Left ventricle myocardium superior (tissue), 1 donor: ENCODE measurements at regions not wholly inside any gene's neighbourhood (a gene's known extent, or its start where the extent isn't known, plus 50 kb on each side); places are given as distances from the start of the nearest gene placed in this dataset.

Source experiments
- ATAC-seq: fragments of 200-7000 bp; cut with Tn5 transposase; one replicate; pipeline ENCODE4 v1.9.1; 2020; ENCODE audit warnings: mild to moderate bottlenecking, moderate library complexity
- DNase-seq: peaks from one replicate; pipeline ENCODE4 v3.0.0-alpha.2; 2020
- intact Hi-C: fragments of 100-400 bp; cut with micrococcal nuclease; formaldehyde crosslinking; loops from one replicate; pipeline ENCODE4 v1.11.0; 2022
- donor health status: DM: no; HTN: yes; CAD: no; lungs with severe emphysema.

GRCh38 chr16:66162821-66163220 lies 203.7 kb upstream of the CDH5 start:
- DNase-seq (no peak), ATAC-seq (no peak)
- intact Hi-C loops = no loop called here

- intact Hi-C loops = no loop called here
- ATAC-seq (no peak), DNase-seq (no peak)
Observed at GRCh38 chr16:66161942-66162341, 204.5 kb upstream of the CDH5 start.

GRCh38 chr16:66161269-66161668 lies 205.2 kb upstream of the CDH5 start:
- intact Hi-C loops = no loop called here
- ATAC-seq (no peak), DNase-seq (no peak)

GRCh38 chr16:66159987-66160386 lies 206.5 kb upstream of the CDH5 start:
- ATAC-seq = no peak
- intact Hi-C loops = no loop called here
- no peak for DNase-seq

- ATAC-seq (no peak), DNase-seq (no peak)
- intact Hi-C loops = no loop called here
Observed at GRCh38 chr16:66156538-66156937, 210.0 kb upstream of the CDH5 start.

GRCh38 chr16:66155933-66156332 lies 210.6 kb upstream of the CDH5 start:
- intact Hi-C loops = no loop called here
- ATAC-seq (no peak), DNase-seq (no peak)

GRCh38 chr16:66154801-66155200 lies 211.7 kb upstream of the CDH5 start:
- no peak for ATAC-seq
- intact Hi-C loops = no loop called here

GRCh38 chr16:66152823-66153393 lies 213.6 kb upstream of the CDH5 start:
- no peak for ATAC-seq
- DNase-seq = no peak
- intact Hi-C loops = no loop called here

More at GRCh38 chr16:66154801-66155200, 211.7 kb upstream of the CDH5 start:
- no peak for DNase-seq

- intact Hi-C loops = no loop called here
- DNase-seq = no peak
Observed at GRCh38 chr16:66152181-66152580, 214.3 kb upstream of the CDH5 start.

GRCh38 chr16:66150698-66151482 lies 215.6 kb upstream of the CDH5 start:
- ATAC-seq = peak; percentile 66
- no peak for DNase-seq
- intact Hi-C loops = no loop called here

More at GRCh38 chr16:66152181-66152580, 214.3 kb upstream of the CDH5 start:
- no peak for ATAC-seq

- intact Hi-C loops = no loop called here
- DNase-seq (no peak), ATAC-seq (no peak)
Observed at GRCh38 chr16:66147291-66147690, 219.2 kb upstream of the CDH5 start.

GRCh38 chr16:66146798-66147197 lies 219.7 kb upstream of the CDH5 start:
- ATAC-seq (no peak), DNase-seq (no peak)
- intact Hi-C loops = no loop called here

- DNase-seq (no peak), ATAC-seq (no peak)
- intact Hi-C loops = no loop called here
Observed at GRCh38 chr16:66144641-66145040, 221.8 kb upstream of the CDH5 start.

GRCh38 chr16:66143415-66143814 lies 223.1 kb upstream of the CDH5 start:
- ATAC-seq = no peak

GRCh38 chr16:66141885-66142284 lies 224.6 kb upstream of the CDH5 start:
- ATAC-seq = no peak
- DNase-seq = no peak
- intact Hi-C loops = no loop called here

More at GRCh38 chr16:66143415-66143814, 223.1 kb upstream of the CDH5 start:
- no peak for DNase-seq
- intact Hi-C loops = no loop called here

GRCh38 chr16:66137853-66138252 lies 228.6 kb upstream of the CDH5 start:
- no peak for ATAC-seq
- intact Hi-C loops = no loop called here
- DNase-seq = no peak

- ATAC-seq (no peak), DNase-seq (no peak)
- intact Hi-C loops = no loop called here
Observed at GRCh38 chr16:66136841-66137240, 229.7 kb upstream of the CDH5 start.

- ATAC-seq (peak; percentile 42), DNase-seq (no peak)
- intact Hi-C loops = no loop called here
Observed at GRCh38 chr16:66135838-66136237, 230.7 kb upstream of the CDH5 start.

GRCh38 chr16:66135421-66135831 lies 231.1 kb upstream of the CDH5 start:
- peak; percentile 69 for DNase-seq
- peak; percentile 98 for ATAC-seq
- intact Hi-C loops = no loop called here

GRCh38 chr16:66134875-66135274 lies 231.6 kb upstream of the CDH5 start:
- ATAC-seq = peak; percentile 11
- intact Hi-C loops = no loop called here
- DNase-seq = no peak
